Gastrocnemius medialis (tissue), 4 donors: ENCODE measurements at regions not wholly inside any gene's neighbourhood (a gene's known extent, or its start where the extent isn't known, plus 50 kb on each side); places are given as distances from the start of the nearest gene placed in this dataset.

ENCODE experiments used
- ATAC-seq, 2 donors: fragments of 150-250 bp; one replicate each; pipeline ENCODE4 v1.9.1; 2016
- DNase-seq, 2 donors: peaks; one replicate each; pipeline ENCODE4 v3.0.0-alpha.2; 2019
- H3K27ac ChIP-seq, 4 donors: fragments of 200-600 bp; sonication (generic); 1 replicate in 1 of 4; 2 replicates in 3 of 4; pipeline ENCODE4 v1.5.1; 2016 to 2018; ENCODE audit warnings: mild to moderate bottlenecking in 2 of 4, moderate library complexity in 1 of 4
- H3K27me3 ChIP-seq, 3 donors: fragments of 200-600 bp; sonication (generic) in 2 of 3; 1 replicate in 1 of 3; 2 replicates in 2 of 3; pipeline versions ENCODE4 v1.5.1 to v1.6.0; 2016 to 2019; ENCODE audit warnings: mild to moderate bottlenecking in 1 of 3, moderate library complexity in 1 of 3
- H3K36me3 ChIP-seq, 2 donors: fragments of 200-600 bp; sonication (generic) in 1 of 2; one replicate each; pipeline ENCODE4 v1.5.1; 2017 to 2018
- H3K4me1 ChIP-seq, 2 donors: fragments of 200-600 bp; sonication (generic) in 1 of 2; one replicate each; pipeline ENCODE4 v1.5.1; 2016 to 2017; ENCODE audit warnings: mild to moderate bottlenecking in 2 of 2
- H3K4me3 ChIP-seq, 4 donors: fragments of 200-600 bp; sonication (generic) in 3 of 4; 1 replicate in 1 of 4; 2 replicates in 3 of 4; pipeline ENCODE4 v1.5.1; 2016 to 2019; ENCODE audit warnings: mild to moderate bottlenecking in 2 of 4
- H3K9me3 ChIP-seq, 3 donors: fragments of 200-600 bp; sonication (generic) in 2 of 3; 1 replicate in 1 of 3; 2 replicates in 2 of 3; pipeline ENCODE4 v1.5.1; 2016 to 2019
- POLR2A ChIP-seq, 2 donors: fragments of 450-650 bp; IDR thresholded peaks; one replicate each; pipeline ENCODE4 v1.6.1; 2017; ENCODE audit warnings: antibody characterized with exemption in 2 of 2, mild to moderate bottlenecking in 2 of 2, moderate library complexity in 2 of 2
- in situ Hi-C, 4 donors: fragments of 200-750 bp; cut with MboI; loops; one replicate each; pipeline versions ENCODE4 v1.15.0 to v1.8.0; 2017; ENCODE audit warnings: low sequenced_read_pairs in 4 of 4
- intact Hi-C: fragments of 100-400 bp; cut with DNase I; formaldehyde crosslinking; loops from one replicate; pipeline ENCODE4 v1.15.1; 2023; ENCODE audit warnings: low total_unique reads
- TF ChIP-seq, protein P1 (sequence below), 5 experiments: fragments of 450-650 bp in 3 of 5; fragments of 200-600 bp in 2 of 5; sonication (generic) in 2 of 5; IDR thresholded peaks in 4 of 5; conservative IDR thresholded peaks in 1 of 5; 1 replicate in 4 of 5; 2 replicates in 1 of 5; pipeline ENCODE4 v1.5.1; 2016 to 2019; ENCODE audit warnings: antibody characterized with exemption in 5 of 5, mild to moderate bottlenecking in 3 of 5, moderate library complexity in 3 of 5

DNA sequence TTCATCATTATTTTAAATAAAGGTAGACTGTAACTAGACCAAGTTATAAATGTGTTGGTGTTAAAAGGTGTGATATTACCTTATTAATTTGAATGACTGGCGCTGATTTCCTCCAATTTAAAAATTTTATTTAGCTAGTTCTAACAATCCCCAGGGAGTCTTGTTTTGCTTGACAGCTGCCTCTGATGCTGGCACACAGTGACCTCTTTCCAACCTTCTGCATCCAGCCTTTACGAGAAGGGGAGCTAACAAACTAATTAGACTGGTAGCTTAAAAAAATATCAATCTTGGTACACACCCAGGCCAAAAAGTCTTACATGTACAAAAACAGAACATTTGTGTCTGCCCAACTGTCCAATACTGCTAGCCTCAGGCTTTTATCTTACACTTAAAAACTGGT lies 51.8 kb upstream of the ENPEP start:
- TF ChIP-seq POLR2A (IDR thresholded peaks at IDR 0.05), result no peak
- TF ChIP-seq, protein P1, sequence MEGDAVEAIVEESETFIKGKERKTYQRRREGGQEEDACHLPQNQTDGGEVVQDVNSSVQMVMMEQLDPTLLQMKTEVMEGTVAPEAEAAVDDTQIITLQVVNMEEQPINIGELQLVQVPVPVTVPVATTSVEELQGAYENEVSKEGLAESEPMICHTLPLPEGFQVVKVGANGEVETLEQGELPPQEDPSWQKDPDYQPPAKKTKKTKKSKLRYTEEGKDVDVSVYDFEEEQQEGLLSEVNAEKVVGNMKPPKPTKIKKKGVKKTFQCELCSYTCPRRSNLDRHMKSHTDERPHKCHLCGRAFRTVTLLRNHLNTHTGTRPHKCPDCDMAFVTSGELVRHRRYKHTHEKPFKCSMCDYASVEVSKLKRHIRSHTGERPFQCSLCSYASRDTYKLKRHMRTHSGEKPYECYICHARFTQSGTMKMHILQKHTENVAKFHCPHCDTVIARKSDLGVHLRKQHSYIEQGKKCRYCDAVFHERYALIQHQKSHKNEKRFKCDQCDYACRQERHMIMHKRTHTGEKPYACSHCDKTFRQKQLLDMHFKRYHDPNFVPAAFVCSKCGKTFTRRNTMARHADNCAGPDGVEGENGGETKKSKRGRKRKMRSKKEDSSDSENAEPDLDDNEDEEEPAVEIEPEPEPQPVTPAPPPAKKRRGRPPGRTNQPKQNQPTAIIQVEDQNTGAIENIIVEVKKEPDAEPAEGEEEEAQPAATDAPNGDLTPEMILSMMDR (IDR thresholded peaks at IDR 0.05 in 4 of 5, conservative IDR thresholded peaks at IDR 0.05 in 1 of 5), result no peak
- H3K36me3 ChIP-seq, result no peaks in the 10 kb centered on the region
- intact Hi-C loops (no loop called here), in situ Hi-C loops (no loop called here)
- H3K9me3 ChIP-seq, result no peaks in the 10 kb centered on the region
- no peaks in the 10 kb centered on the region for H3K27me3 ChIP-seq
- no peak overlapping the region for H3K4me3 ChIP-seq
- H3K4me1 ChIP-seq, result no peaks in the 10 kb centered on the region
- H3K27ac ChIP-seq, result no peak overlapping the region
- DNase-seq, result no peak
- ATAC-seq, result no peak

DNA sequence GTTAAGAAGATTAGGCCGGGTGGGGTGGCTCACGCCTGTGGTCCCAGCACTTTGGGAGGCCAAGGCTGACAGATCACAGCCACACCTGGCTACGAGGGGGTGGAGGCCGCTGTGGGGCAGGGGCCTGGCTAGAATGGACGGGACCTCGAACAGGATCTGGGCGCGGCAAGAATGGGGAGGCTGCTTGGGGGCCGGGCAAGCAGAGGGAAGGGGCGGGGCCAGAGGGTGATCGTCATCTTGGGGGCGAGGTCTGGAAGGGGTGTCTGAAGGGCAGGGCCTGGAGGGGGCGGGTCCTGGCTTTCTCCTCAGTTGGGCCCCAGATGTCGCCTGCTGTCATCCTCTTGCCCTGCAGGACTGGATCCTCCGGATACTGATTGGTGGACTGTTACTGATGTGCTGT lies 57.3 kb upstream of the ENPEP start:
- DNase-seq, result no peak
- H3K27ac ChIP-seq, result no peak overlapping the region
- intact Hi-C loops, result no loop called here
- H3K4me3 ChIP-seq, result no peak overlapping the region
- in situ Hi-C loops, result no loop called here
- no peaks in the 10 kb centered on the region for H3K36me3 ChIP-seq
- TF ChIP-seq POLR2A (IDR thresholded peaks at IDR 0.05), result no peak
- TF ChIP-seq, protein P1 (IDR thresholded peaks at IDR 0.05 in 4 of 5, conservative IDR thresholded peaks at IDR 0.05 in 1 of 5), result no peak
- H3K9me3 ChIP-seq, result no peaks in the 10 kb centered on the region
- ATAC-seq, result no peak
- no peaks in the 10 kb centered on the region for H3K4me1 ChIP-seq
- no peaks in the 10 kb centered on the region for H3K27me3 ChIP-seq

DNA sequence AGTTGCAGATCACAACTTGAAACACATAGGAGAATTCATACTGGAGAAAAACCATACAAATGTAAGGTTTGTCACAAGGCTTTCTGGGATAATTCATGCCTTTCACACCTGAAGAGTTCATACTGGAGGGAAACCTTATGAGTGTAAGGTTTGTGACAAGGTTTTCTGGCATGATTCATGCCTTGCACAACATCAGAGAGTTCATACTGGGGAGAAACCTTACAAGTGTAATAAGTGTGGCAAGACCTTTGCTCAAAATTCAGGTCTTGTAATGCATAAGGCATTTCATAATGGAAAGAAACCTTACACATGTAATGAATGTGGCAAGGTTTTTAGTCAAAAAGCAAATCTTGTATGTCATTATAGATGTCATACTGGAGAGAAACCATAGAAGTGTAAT lies 58.8 kb upstream of the ENPEP start:
- no peak for DNase-seq
- no peaks in the 10 kb centered on the region for H3K9me3 ChIP-seq
- no peak overlapping the region for H3K27ac ChIP-seq
- no peak for ATAC-seq
- intact Hi-C loops (no loop called here), in situ Hi-C loops (no loop called here)
- no peaks in the 10 kb centered on the region for H3K36me3 ChIP-seq
- no peaks in the 10 kb centered on the region for H3K4me1 ChIP-seq
- no peaks in the 10 kb centered on the region for H3K27me3 ChIP-seq
- TF ChIP-seq POLR2A (IDR thresholded peaks at IDR 0.05), result no peak
- TF ChIP-seq, protein P1 (IDR thresholded peaks at IDR 0.05 in 4 of 5, conservative IDR thresholded peaks at IDR 0.05 in 1 of 5), result no peak
- H3K4me3 ChIP-seq, result no peak overlapping the region

DNA sequence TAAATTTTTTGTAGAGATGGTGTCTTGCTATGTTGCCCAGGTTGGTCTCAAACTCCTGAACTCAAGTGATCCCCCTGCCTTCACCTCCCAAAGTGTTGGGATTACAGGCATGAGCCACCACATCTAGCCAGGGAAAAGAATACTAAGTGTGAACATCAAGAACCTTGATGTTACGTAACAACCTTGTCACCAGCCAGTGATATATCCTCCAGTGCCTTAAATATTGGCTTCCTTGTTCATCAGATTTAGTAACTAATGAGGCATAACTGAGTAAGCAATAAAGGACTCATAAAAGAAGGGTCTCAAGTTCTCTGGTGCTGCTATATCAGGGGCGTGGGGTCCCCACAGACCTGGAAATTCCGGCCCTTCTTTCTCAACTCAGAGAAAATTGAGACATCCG lies 60.5 kb upstream of the ENPEP start:
- ATAC-seq, result no peak

DNA sequence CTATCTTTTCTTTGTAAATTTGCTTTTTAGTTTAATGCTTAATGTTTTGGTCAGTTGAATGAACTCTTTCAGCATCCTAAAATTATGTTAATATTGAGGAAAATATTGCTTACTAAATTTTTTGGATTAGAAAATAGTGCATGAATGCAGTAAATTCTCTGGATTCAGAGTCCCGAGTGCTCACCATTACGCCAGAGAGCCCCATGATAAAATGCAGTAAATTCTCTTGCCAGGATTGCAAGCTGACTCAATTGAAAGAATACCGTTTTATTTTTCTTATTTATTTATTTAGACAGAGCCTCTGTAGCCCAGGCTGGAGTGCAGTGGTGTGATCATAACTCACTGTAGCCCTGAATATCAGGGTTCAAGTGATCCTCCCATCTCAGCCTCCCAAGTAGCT lies 60.9 kb upstream of the ENPEP start:
- intact Hi-C loops (no loop called here), in situ Hi-C loops (no loop called here)
- H3K4me3 ChIP-seq, result no peak overlapping the region
- H3K27me3 ChIP-seq, result no peaks in the 10 kb centered on the region
- H3K36me3 ChIP-seq, result no peaks in the 10 kb centered on the region
- no peaks in the 10 kb centered on the region for H3K4me1 ChIP-seq
- H3K9me3 ChIP-seq, result no peaks in the 10 kb centered on the region
- ATAC-seq (no peak), DNase-seq (no peak)
- TF ChIP-seq, protein P1 (IDR thresholded peaks at IDR 0.05 in 4 of 5, conservative IDR thresholded peaks at IDR 0.05 in 1 of 5), result no peak
- TF ChIP-seq POLR2A (IDR thresholded peaks at IDR 0.05), result no peak
- no peak overlapping the region for H3K27ac ChIP-seq

More for the DNA sequence above, 60.5 kb upstream of the ENPEP start:
- TF ChIP-seq, protein P1 (IDR thresholded peaks at IDR 0.05 in 4 of 5, conservative IDR thresholded peaks at IDR 0.05 in 1 of 5), result no peak
- TF ChIP-seq POLR2A (IDR thresholded peaks at IDR 0.05), result no peak
- no peaks in the 10 kb centered on the region for H3K4me1 ChIP-seq
- no peaks in the 10 kb centered on the region for H3K9me3 ChIP-seq
- intact Hi-C loops, result no loop called here
- no peak for DNase-seq
- in situ Hi-C loops, result no loop called here
- no peak overlapping the region for H3K4me3 ChIP-seq
- no peaks in the 10 kb centered on the region for H3K36me3 ChIP-seq
- H3K27ac ChIP-seq, result no peak overlapping the region
- H3K27me3 ChIP-seq, result no peaks in the 10 kb centered on the region
